ENCODE measurements at regions not wholly inside any gene's neighbourhood (a gene's known extent, or its start where the extent isn't known, plus 50 kb on each side); places are given as distances from the start of the nearest gene placed in this dataset.
"Not testable (repeated sequence)": the region's sequence is repeated elsewhere in the genome, so short reads cannot be mapped to it uniquely, and the experiment has no call there.

- no peaks in the 10 kb centered on the region for H3K9me3 ChIP-seq (ENCODE audit: control insufficient read depth in 2 of 2, low read length in 2 of 2)
- H3K4me1 ChIP-seq (ENCODE audit: control insufficient read depth, insufficient read depth, low read length): no peaks in the 10 kb centered on the region
- H3K4me3 ChIP-seq (ENCODE audit: low read length in 2 of 2): no peak overlapping the region
- H3K36me3 ChIP-seq (ENCODE audit: control insufficient read depth in 2 of 2, insufficient read depth in 2 of 2, low read length in 2 of 2): no peaks in the 10 kb centered on the region
- H3K27me3 ChIP-seq (ENCODE audit: control insufficient read depth in 1 of 2, insufficient read depth in 2 of 2, low read length in 2 of 2): no peaks in the 10 kb centered on the region
- no peak overlapping the region for H3K9ac ChIP-seq (ENCODE audit: low read length in 2 of 2)
- H3K27ac ChIP-seq (ENCODE audit: low read length): no peak overlapping the region
Observed at GRCh38 chr14:82035397-82035796, 501.7 kb upstream of the SEL1L start.

GRCh38 chr14:82038066-82038465 lies 504.4 kb upstream of the SEL1L start:
- H3K4me1 ChIP-seq (ENCODE audit: control insufficient read depth, insufficient read depth, low read length); H3K4me3 ChIP-seq (ENCODE audit: low read length in 2 of 2); H3K27me3 ChIP-seq (ENCODE audit: control insufficient read depth in 1 of 2, insufficient read depth in 2 of 2, low read length in 2 of 2); H3K9ac ChIP-seq (ENCODE audit: low read length in 2 of 2); H3K9me3 ChIP-seq (ENCODE audit: control insufficient read depth in 2 of 2, low read length in 2 of 2); H3K27ac ChIP-seq (ENCODE audit: low read length); H3K36me3 ChIP-seq (ENCODE audit: control insufficient read depth in 2 of 2, insufficient read depth in 2 of 2, low read length in 2 of 2): not testable (repeated sequence)

GRCh38 chr14:82045339-82045738 lies 511.7 kb upstream of the SEL1L start:
- H3K36me3 ChIP-seq (ENCODE audit: control insufficient read depth in 2 of 2, insufficient read depth in 2 of 2, low read length in 2 of 2): no peaks in the 10 kb centered on the region
- H3K9ac ChIP-seq (ENCODE audit: low read length in 2 of 2): no peak overlapping the region
- no peaks in the 10 kb centered on the region for H3K4me1 ChIP-seq (ENCODE audit: control insufficient read depth, insufficient read depth, low read length)
- H3K27ac ChIP-seq (ENCODE audit: low read length): no peak overlapping the region
- H3K9me3 ChIP-seq (ENCODE audit: control insufficient read depth in 2 of 2, low read length in 2 of 2): no peaks in the 10 kb centered on the region
- no peaks in the 10 kb centered on the region for H3K27me3 ChIP-seq (ENCODE audit: control insufficient read depth in 1 of 2, insufficient read depth in 2 of 2, low read length in 2 of 2)
- H3K4me3 ChIP-seq (ENCODE audit: low read length in 2 of 2): no peak overlapping the region

- Histone ChIP-seq H3K4me3 (ENCODE audit: low read length in 2 of 2) (no peak overlapping the region), H3K27ac (ENCODE audit: low read length) (no peak overlapping the region), H3K9ac (ENCODE audit: low read length in 2 of 2) (no peak overlapping the region), H3K4me1 (ENCODE audit: control insufficient read depth, insufficient read depth, low read length) (no peaks in the 10 kb centered on the region), H3K27me3 (ENCODE audit: control insufficient read depth in 1 of 2, insufficient read depth in 2 of 2, low read length in 2 of 2) (no peaks in the 10 kb centered on the region), H3K36me3 (ENCODE audit: control insufficient read depth in 2 of 2, insufficient read depth in 2 of 2, low read length in 2 of 2) (no peaks in the 10 kb centered on the region), H3K9me3 (ENCODE audit: control insufficient read depth in 2 of 2, low read length in 2 of 2) (no peaks in the 10 kb centered on the region)
Observed at GRCh38 chr14:82046512-82047226, 513.0 kb upstream of the SEL1L start.

- no peak overlapping the region for H3K27ac ChIP-seq (ENCODE audit: low read length)
- H3K4me1 ChIP-seq (ENCODE audit: control insufficient read depth, insufficient read depth, low read length): no peaks in the 10 kb centered on the region
- H3K27me3 ChIP-seq (ENCODE audit: control insufficient read depth in 1 of 2, insufficient read depth in 2 of 2, low read length in 2 of 2): no peaks in the 10 kb centered on the region
- H3K4me3 ChIP-seq (ENCODE audit: low read length in 2 of 2): no peak overlapping the region
- H3K36me3 ChIP-seq (ENCODE audit: control insufficient read depth in 2 of 2, insufficient read depth in 2 of 2, low read length in 2 of 2): no peaks in the 10 kb centered on the region
- no peak overlapping the region for H3K9ac ChIP-seq (ENCODE audit: low read length in 2 of 2)
- no peaks in the 10 kb centered on the region for H3K9me3 ChIP-seq (ENCODE audit: control insufficient read depth in 2 of 2, low read length in 2 of 2)
Observed at GRCh38 chr14:82047777-82048470, 514.3 kb upstream of the SEL1L start.

- Histone ChIP-seq H3K9ac (ENCODE audit: low read length in 2 of 2) (no peak overlapping the region), H3K4me1 (ENCODE audit: control insufficient read depth, insufficient read depth, low read length) (no peaks in the 10 kb centered on the region), H3K27me3 (ENCODE audit: control insufficient read depth in 1 of 2, insufficient read depth in 2 of 2, low read length in 2 of 2) (no peaks in the 10 kb centered on the region), H3K27ac (ENCODE audit: low read length) (no peak overlapping the region), H3K4me3 (ENCODE audit: low read length in 2 of 2) (no peak overlapping the region), H3K9me3 (ENCODE audit: control insufficient read depth in 2 of 2, low read length in 2 of 2) (no peaks in the 10 kb centered on the region), H3K36me3 (ENCODE audit: control insufficient read depth in 2 of 2, insufficient read depth in 2 of 2, low read length in 2 of 2) (no peaks in the 10 kb centered on the region)
Observed at GRCh38 chr14:82052778-82053177, 519.1 kb upstream of the SEL1L start.

GRCh38 chr14:82055515-82056115 lies 522.0 kb upstream of the SEL1L start:
- Histone ChIP-seq H3K27ac (ENCODE audit: low read length) (no peak overlapping the region), H3K27me3 (ENCODE audit: control insufficient read depth in 1 of 2, insufficient read depth in 2 of 2, low read length in 2 of 2) (no peaks in the 10 kb centered on the region)

GRCh38 chr14:82060219-82060618 lies 526.6 kb upstream of the SEL1L start:
- no peaks in the 10 kb centered on the region for H3K36me3 ChIP-seq (ENCODE audit: control insufficient read depth in 2 of 2, insufficient read depth in 2 of 2, low read length in 2 of 2)
- no peaks in the 10 kb centered on the region for H3K4me1 ChIP-seq (ENCODE audit: control insufficient read depth, insufficient read depth, low read length)
- no peak overlapping the region for H3K4me3 ChIP-seq (ENCODE audit: low read length in 2 of 2)
- H3K9ac ChIP-seq (ENCODE audit: low read length in 2 of 2): no peak overlapping the region
- no peaks in the 10 kb centered on the region for H3K27me3 ChIP-seq (ENCODE audit: control insufficient read depth in 1 of 2, insufficient read depth in 2 of 2, low read length in 2 of 2)
- H3K9me3 ChIP-seq (ENCODE audit: control insufficient read depth in 2 of 2, low read length in 2 of 2): no peaks in the 10 kb centered on the region
- no peak overlapping the region for H3K27ac ChIP-seq (ENCODE audit: low read length)

More at GRCh38 chr14:82055515-82056115, 522.0 kb upstream of the SEL1L start:
- no peaks in the 10 kb centered on the region for H3K9me3 ChIP-seq (ENCODE audit: control insufficient read depth in 2 of 2, low read length in 2 of 2)
- no peaks in the 10 kb centered on the region for H3K4me1 ChIP-seq (ENCODE audit: control insufficient read depth, insufficient read depth, low read length)
- no peaks in the 10 kb centered on the region for H3K36me3 ChIP-seq (ENCODE audit: control insufficient read depth in 2 of 2, insufficient read depth in 2 of 2, low read length in 2 of 2)
- no peak overlapping the region for H3K9ac ChIP-seq (ENCODE audit: low read length in 2 of 2)
- H3K4me3 ChIP-seq (ENCODE audit: low read length in 2 of 2): no peak overlapping the region

GRCh38 chr14:82067221-82067875 lies 533.7 kb upstream of the SEL1L start:
- no peaks in the 10 kb centered on the region for H3K27me3 ChIP-seq (ENCODE audit: control insufficient read depth in 1 of 2, insufficient read depth in 2 of 2, low read length in 2 of 2)
- H3K36me3 ChIP-seq (ENCODE audit: control insufficient read depth in 2 of 2, insufficient read depth in 2 of 2, low read length in 2 of 2): no peaks in the 10 kb centered on the region
- no peak overlapping the region for H3K4me3 ChIP-seq (ENCODE audit: low read length in 2 of 2)
- H3K9me3 ChIP-seq (ENCODE audit: control insufficient read depth in 2 of 2, low read length in 2 of 2): no peaks in the 10 kb centered on the region
- H3K27ac ChIP-seq (ENCODE audit: low read length): no peak overlapping the region
- no peaks in the 10 kb centered on the region for H3K4me1 ChIP-seq (ENCODE audit: control insufficient read depth, insufficient read depth, low read length)
- H3K9ac ChIP-seq (ENCODE audit: low read length in 2 of 2): no peak overlapping the region

GRCh38 chr14:82070040-82070439 lies 536.4 kb upstream of the SEL1L start:
- Histone ChIP-seq H3K9ac (ENCODE audit: low read length in 2 of 2) (no peak overlapping the region), H3K27me3 (ENCODE audit: control insufficient read depth in 1 of 2, insufficient read depth in 2 of 2, low read length in 2 of 2) (no peaks in the 10 kb centered on the region), H3K36me3 (ENCODE audit: control insufficient read depth in 2 of 2, insufficient read depth in 2 of 2, low read length in 2 of 2) (no peaks in the 10 kb centered on the region), H3K4me3 (ENCODE audit: low read length in 2 of 2) (no peak overlapping the region), H3K27ac (ENCODE audit: low read length) (no peak overlapping the region), H3K4me1 (ENCODE audit: control insufficient read depth, insufficient read depth, low read length) (no peaks in the 10 kb centered on the region), H3K9me3 (ENCODE audit: control insufficient read depth in 2 of 2, low read length in 2 of 2) (no peaks in the 10 kb centered on the region)
